HepG2 (cell line): ENCODE measurements at regions not wholly inside any gene's neighbourhood (a gene's known extent, or its start where the extent isn't known, plus 50 kb on each side); places are given as distances from the start of the nearest gene placed in this dataset.

Experiments used
- ATAC-seq: fragments of 200-7000 bp; cut with Tn5 transposase; 3 replicates; pipeline ENCODE4 v1.9.1; 2020; ENCODE audit warnings: mild to moderate bottlenecking, moderate library complexity
- BruUV-seq: library from RNA; stranded (reverse); fragments of 400-500 nt; replicated peaks from 2 replicates; lab custom pipeline; 2021; lab: Mats Ljungman, UMichigan
- CTCF ChIA-PET: fragments of 300-600 bp; formaldehyde crosslinking; extraction: SDS; loops from one replicate; lab custom pipeline; 2021; ENCODE audit warnings: low total read pairs, inconsistent platforms, low intra/inter-chr PET ratio; lab: Yijun Ruan, JAX
- POLR2A ChIA-PET: fragments of 350-600 bp; sonication (Branson Sonifier 250); formaldehyde crosslinking; loops from one replicate; lab custom pipeline; 2020; ENCODE audit warnings: antibody characterized with exemption, inconsistent platforms; lab: Yijun Ruan, JAX
- DNase-seq: peaks from one replicate; pipeline ENCODE4 v3.0.0-alpha.2; 2015; ENCODE audit warnings: low spot score
- FAIRE-seq: peaks from 3 replicates; lab custom pipeline; 2011; peaks lifted over from hg19 to GRCh38; lab: Jason Lieb, UNC
- H2AFZ ChIP-seq: one replicate; pipeline ENCODE4 v1.6.1; 2011; ENCODE audit warnings: low read length, inconsistent platforms
- H3K27ac ChIP-seq: fragments of 300-600 bp; 3 replicates; pipeline ENCODE4 v1.8.0; 2011; ENCODE audit warnings: mixed run types, mild to moderate bottlenecking, mixed read lengths, low read length, inconsistent platforms; ENCODE audit not compliant: insufficient read depth; ENCODE audit errors: extremely low read length
- H3K27me3 ChIP-seq, 2 experiments: fragments of 200-600 bp in 1 of 2; 2 replicates in 1 of 2; 3 replicates in 1 of 2; pipeline versions ENCODE4 v1.6.0 to v1.8.0; 2011; ENCODE audit warnings: low read length in 2 of 2, mild to moderate bottlenecking in 2 of 2, moderate library complexity in 2 of 2, inconsistent platforms in 1 of 2; ENCODE audit not compliant: insufficient read depth in 2 of 2, control insufficient read depth in 1 of 2
- H3K36me3 ChIP-seq, 2 experiments: fragments of 200-600 bp in 1 of 2; replicated peaks in 1 of 2; 2 replicates in 1 of 2; 3 replicates in 1 of 2; pipeline versions ENCODE4 v1.5.1 to v1.8.0; 2011; ENCODE audit warnings: low read length in 2 of 2, inconsistent platforms in 1 of 2; ENCODE audit not compliant: insufficient read depth in 2 of 2, control insufficient read depth in 1 of 2
- H3K4me1 ChIP-seq: 2 replicates; pipeline ENCODE4 v1.5.1; 2012; ENCODE audit warnings: low read length, inconsistent platforms; ENCODE audit not compliant: insufficient read depth
- H3K4me2 ChIP-seq: 2 replicates; pipeline ENCODE4 v1.6.0; 2011; ENCODE audit warnings: low read depth, low read length, inconsistent platforms
- H3K4me3 ChIP-seq, 3 experiments: fragments of 200-600 bp in 1 of 3; sonication (generic), shearing (Covaris generic) in 1 of 3; replicated peaks in 1 of 3; 2 replicates each; pipeline ENCODE4 v1.5.1; 2011 to 2016; ENCODE audit warnings: low read length in 3 of 3, inconsistent platforms in 2 of 3, low read depth in 2 of 3, mild to moderate bottlenecking in 2 of 3, control low read depth in 1 of 3, mixed read lengths in 1 of 3; ENCODE audit not compliant: insufficient read depth in 1 of 3
- H3K79me2 ChIP-seq: one replicate; pipeline ENCODE4 v1.6.1; 2011; ENCODE audit warnings: low read length, inconsistent platforms; ENCODE audit not compliant: insufficient read depth
- H3K9ac ChIP-seq: 2 replicates; pipeline ENCODE4 v1.6.0; 2011; ENCODE audit warnings: mild to moderate bottlenecking, low read depth, low read length, inconsistent platforms; ENCODE audit not compliant: insufficient read depth
- H3K9me3 ChIP-seq: 2 replicates; pipeline ENCODE4 v1.5.1; 2012; ENCODE audit warnings: mild to moderate bottlenecking, low read length
- H4K20me1 ChIP-seq: 2 replicates; pipeline ENCODE4 v1.6.0; 2011; ENCODE audit warnings: inconsistent platforms, mild to moderate bottlenecking, low read length, moderate library complexity; ENCODE audit not compliant: insufficient read depth
- IRF2 ChIP-seq: IDR thresholded peaks from 2 replicates; pipeline ENCODE4 v1.6.1; 2018; ENCODE audit warnings: missing genetic modification reagents, missing compliant biosample characterization
- ONECUT2 ChIP-seq: sonication (generic); formaldehyde crosslinking; IDR thresholded peaks from 2 replicates; pipeline ENCODE4 v1.4.0; 2020; ENCODE audit warnings: missing genetic modification reagents
- PHF5A ChIP-seq: IDR thresholded peaks from one replicate; pipeline ENCODE4 v1.6.1; 2018; ENCODE audit warnings: low read depth, missing genetic modification reagents; ENCODE audit not compliant: unreplicated experiment
- RAD21 ChIP-seq: fragments of 450-650 bp; formaldehyde crosslinking; IDR thresholded peaks from 2 replicates; pipeline ENCODE4 v1.5.0; 2020; ENCODE audit warnings: mild to moderate bottlenecking
- RBFOX2 ChIP-seq: fragments of 200-400 bp; formaldehyde crosslinking; IDR thresholded peaks from 2 replicates; pipeline ENCODE4 v1.6.1; 2017; ENCODE audit warnings: low read depth, mild to moderate bottlenecking, low read length
- TBX3 ChIP-seq: fragments of 450-650 bp; IDR thresholded peaks from 2 replicates; pipeline ENCODE4 v1.6.1; 2017; ENCODE audit warnings: antibody characterized with exemption, mild to moderate bottlenecking, inconsistent platforms, borderline replicate concordance
- WGBS: methylation state at CpG from one replicate; pipeline ENCODE4 v1.1.6; 2017; ENCODE audit warnings: low lambda C conversion rate; 5-methylcytosine and 5-hydroxymethylcytosine counted together
- in situ Hi-C: cut with HindIII; loops from 2 replicates; pipeline ENCODE4 v1.10.0; 2017; ENCODE audit warnings: low pct_unique_long_range_greater_than_20kb; ENCODE audit not compliant: extremely low pct_ligation_motif_present
- intact Hi-C: fragments of 100-400 bp; cut with micrococcal nuclease; formaldehyde crosslinking; loops from one replicate; pipeline ENCODE4 v1.10.0; 2022; ENCODE audit not compliant: unreplicated experiment
- TF ChIP-seq, protein P1 (sequence below): sonication (generic); formaldehyde crosslinking; IDR thresholded peaks from 2 replicates; pipeline ENCODE4 v1.8.1; 2023; ENCODE audit warnings: mild to moderate bottlenecking, missing genetic modification reagents, borderline replicate concordance
- TF ChIP-seq, protein P2 (sequence below): sonication (generic); formaldehyde crosslinking; IDR thresholded peaks from 2 replicates; pipeline ENCODE4 v1.4.0; 2020; ENCODE audit warnings: missing genetic modification reagents

GRCh38 chr11:131157678-131158077 lies 212.7 kb upstream of the NTM start:
- CTCF ChIA-PET = no interaction called here
- no peaks in the 10 kb centered on the region for H3K36me3 ChIP-seq
- 22% methylated on average over 2 of the region's 2 CpGs for whole genome bisulfite sequencing
- H3K27me3 ChIP-seq = peaks cover 0 to 39% of the 10 kb centered on the region in 2 experiments; a peak in 2 of 5 replicates
- in situ Hi-C loops (no loop called here), intact Hi-C loops (no loop called here)
- H3K9ac ChIP-seq = no peak overlapping the region
- BruUV-seq = no TSS peak
- DNase-seq (no peak), FAIRE-seq (no peak), ATAC-seq (no peak)
- no peaks in the 10 kb centered on the region for H3K4me1 ChIP-seq
- H3K4me3 ChIP-seq = no peak overlapping the region
- H3K79me2 ChIP-seq = no peaks in the 10 kb centered on the region
- no peak overlapping the region for H2AFZ ChIP-seq
- no peaks in the 10 kb centered on the region for H4K20me1 ChIP-seq
- no peak overlapping the region for H3K4me2 ChIP-seq
- no peaks in the 10 kb centered on the region for H3K9me3 ChIP-seq
- POLR2A ChIA-PET = no interaction called here
- H3K27ac ChIP-seq = no peak overlapping the region
- TF ChIP-seq TBX3 (no peak), ONECUT2 (no peak), RAD21 (CRISPR knock-in tag) (no peak), PHF5A (CRISPR knock-in tag) (no peak), RBFOX2 (no peak), IRF2 (no peak)
- TF ChIP-seq, protein P1, sequence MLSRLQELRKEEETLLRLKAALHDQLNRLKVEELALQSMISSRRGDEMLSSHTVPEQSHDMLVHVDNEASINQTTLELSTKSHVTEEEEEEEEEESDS (CRISPR knock-in tag) = no peak
- TF ChIP-seq, protein P2, sequence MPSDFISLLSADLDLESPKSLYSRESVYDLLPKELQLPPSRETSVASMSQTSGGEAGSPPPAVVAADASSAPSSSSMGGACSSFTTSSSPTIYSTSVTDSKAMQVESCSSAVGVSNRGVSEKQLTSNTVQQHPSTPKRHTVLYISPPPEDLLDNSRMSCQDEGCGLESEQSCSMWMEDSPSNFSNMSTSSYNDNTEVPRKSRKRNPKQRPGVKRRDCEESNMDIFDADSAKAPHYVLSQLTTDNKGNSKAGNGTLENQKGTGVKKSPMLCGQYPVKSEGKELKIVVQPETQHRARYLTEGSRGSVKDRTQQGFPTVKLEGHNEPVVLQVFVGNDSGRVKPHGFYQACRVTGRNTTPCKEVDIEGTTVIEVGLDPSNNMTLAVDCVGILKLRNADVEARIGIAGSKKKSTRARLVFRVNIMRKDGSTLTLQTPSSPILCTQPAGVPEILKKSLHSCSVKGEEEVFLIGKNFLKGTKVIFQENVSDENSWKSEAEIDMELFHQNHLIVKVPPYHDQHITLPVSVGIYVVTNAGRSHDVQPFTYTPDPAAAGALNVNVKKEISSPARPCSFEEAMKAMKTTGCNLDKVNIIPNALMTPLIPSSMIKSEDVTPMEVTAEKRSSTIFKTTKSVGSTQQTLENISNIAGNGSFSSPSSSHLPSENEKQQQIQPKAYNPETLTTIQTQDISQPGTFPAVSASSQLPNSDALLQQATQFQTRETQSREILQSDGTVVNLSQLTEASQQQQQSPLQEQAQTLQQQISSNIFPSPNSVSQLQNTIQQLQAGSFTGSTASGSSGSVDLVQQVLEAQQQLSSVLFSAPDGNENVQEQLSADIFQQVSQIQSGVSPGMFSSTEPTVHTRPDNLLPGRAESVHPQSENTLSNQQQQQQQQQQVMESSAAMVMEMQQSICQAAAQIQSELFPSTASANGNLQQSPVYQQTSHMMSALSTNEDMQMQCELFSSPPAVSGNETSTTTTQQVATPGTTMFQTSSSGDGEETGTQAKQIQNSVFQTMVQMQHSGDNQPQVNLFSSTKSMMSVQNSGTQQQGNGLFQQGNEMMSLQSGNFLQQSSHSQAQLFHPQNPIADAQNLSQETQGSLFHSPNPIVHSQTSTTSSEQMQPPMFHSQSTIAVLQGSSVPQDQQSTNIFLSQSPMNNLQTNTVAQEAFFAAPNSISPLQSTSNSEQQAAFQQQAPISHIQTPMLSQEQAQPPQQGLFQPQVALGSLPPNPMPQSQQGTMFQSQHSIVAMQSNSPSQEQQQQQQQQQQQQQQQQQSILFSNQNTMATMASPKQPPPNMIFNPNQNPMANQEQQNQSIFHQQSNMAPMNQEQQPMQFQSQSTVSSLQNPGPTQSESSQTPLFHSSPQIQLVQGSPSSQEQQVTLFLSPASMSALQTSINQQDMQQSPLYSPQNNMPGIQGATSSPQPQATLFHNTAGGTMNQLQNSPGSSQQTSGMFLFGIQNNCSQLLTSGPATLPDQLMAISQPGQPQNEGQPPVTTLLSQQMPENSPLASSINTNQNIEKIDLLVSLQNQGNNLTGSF (CRISPR knock-in tag) = no peak
- TF ChIP-seq, all 625 proteins: peak for 0
